ENCODE measurements at regions not wholly inside any gene's neighbourhood (a gene's known extent, or its start where the extent isn't known, plus 50 kb on each side); places are given as distances from the start of the nearest gene placed in this dataset.

DNA sequence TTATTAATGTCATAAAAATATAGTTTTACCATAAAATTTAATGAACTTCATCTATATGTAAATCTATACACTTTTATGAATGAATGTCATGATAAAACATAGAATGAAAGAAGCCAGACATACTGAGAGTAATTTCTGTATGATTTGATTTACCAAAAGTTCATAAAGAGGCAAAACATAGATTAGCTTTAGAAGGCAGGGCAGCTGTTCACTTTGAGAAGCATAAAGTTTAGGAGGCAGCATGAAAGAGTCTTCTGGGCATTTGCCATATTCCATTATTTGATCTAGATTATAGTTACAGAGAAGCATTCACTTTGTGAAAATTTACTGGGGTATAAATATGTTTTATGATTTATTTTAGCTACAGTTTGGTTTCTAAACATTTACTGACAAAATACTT is 487.2 kb downstream of the ANKRD7 start:
- DNase-seq = no peak

DNA sequence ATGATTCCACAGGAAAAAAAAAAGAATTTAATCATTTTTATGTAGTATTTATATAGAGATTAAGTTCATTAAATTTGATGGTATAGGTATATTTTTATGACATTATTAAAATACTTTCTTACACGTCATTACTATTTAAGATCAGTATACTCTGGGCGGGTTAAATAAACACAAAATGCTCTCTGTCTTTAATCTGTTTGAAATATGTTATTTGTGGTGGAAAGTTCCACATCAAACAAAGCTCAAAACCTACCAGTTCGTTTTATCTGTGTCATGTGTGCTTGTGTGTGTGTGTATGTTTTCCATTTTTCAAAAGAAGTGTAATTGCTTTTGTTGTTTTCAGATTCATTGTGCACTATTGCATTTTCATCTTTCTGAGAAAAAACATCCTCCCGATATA is 488.5 kb downstream of the ANKRD7 start:
- DNase-seq = no peak

DNA sequence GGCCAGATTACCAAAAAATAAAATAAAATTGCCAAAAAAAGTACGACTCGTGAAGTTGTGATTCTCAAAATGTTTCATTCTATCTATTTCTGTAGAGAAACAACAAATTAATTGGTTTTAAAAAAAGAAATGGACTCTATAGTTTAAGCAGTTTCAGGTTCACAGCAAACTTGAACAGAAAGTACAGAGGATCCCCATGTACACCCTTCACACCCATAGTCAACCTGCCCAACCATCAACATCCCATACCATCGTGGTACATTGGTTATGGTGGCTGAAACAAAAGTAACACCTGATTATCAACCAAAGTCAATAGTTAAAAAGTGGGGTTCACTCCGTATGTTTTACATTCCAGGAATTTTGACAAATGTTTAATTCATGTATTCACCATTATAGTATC is 496.1 kb downstream of the ANKRD7 start:
- DNase-seq = no peak

DNA sequence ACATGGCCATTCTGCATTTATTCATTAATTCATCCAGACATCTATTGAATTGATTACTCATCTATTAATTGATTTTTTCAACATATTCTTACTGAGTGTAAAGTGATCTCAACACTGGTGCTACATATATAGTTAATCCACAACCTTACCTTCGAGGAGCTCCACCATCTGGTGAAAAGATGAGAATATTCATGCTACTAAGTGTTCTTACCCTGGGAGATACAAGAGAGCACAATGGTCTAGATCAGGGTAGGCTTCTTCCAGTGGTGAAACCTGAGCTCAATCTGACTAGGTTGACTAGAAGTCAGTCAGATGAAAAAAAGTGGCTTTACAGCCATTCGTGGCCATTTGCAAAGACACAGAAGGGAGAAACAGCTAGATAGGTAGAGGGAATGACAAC is 507.4 kb downstream of the ANKRD7 start:
- DNase-seq = no peak

DNA sequence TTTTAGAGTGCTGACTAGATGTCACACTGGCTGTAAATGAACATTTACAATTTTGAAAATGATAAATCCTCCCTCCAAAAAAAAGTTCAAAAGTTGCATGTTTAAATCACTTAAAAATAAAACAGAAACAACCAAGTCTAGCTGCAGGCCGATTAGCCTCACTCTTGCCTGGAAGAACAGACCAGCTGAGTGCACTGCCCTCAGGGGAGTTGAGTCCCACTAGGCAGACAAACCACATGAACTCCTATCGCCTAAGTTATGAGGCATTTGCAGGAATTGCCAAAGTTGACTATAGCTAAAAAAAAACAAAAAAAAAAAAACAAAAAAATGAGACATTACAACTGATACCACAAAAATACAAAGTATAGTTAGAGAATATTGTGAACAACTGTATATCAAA is 510.0 kb downstream of the ANKRD7 start:
- no peak for DNase-seq

DNA sequence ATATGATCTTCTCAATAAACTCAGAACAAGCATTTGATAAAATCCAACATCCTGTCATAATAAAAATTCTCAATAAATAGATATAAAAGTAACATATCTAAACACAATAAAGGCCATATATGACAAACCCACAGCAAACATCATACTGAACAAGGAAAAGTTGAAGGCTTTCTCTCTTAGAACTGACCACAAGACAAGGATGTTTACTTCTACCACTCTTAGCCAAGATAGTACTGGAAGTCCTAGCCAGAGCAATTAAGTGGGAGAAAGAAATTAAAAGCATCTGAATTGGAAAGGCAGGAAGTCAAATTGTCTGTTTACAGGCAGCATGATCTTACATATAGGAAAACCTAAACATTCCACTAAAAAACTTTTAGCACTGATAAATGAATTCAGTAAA is 510.9 kb downstream of the ANKRD7 start:
- DNase-seq = no peak

DNA sequence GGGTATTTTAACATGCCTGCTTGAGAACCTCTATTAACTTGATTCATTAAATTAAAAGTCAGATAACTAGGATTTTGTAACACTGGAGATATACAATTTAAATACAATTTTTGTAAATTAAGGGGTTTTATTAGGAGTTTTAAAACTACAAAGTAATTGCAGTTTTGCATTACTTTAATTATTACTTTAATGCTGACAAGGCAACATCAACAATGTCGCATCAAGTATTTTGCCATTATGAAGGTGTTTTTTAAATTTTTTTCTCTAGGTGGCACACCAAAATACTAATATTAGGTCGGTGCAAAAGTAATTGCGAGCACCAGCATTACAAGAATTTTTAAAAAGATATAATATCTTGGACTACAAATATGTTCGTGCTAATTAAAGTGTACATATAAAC is 513.4 kb downstream of the ANKRD7 start:
- no peak for DNase-seq

DNA sequence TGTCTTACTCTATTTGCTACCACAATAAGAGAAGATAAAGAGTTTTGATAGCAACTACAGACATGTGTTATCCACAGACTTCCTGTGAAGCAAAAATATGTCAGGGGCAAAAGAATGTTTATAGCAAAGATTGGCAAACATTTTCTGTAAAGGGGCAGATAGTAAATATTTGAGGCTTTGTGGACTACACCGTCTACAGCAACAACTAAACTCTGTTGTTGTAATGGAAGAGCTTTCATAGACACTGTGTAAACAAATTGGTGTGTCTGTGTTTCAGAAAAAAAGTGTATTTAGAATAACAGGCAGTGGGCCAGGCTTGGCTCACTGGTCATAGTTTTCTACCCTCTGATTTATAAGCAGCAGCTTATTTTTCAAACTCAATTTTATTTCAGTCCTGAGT is 521.4 kb downstream of the ANKRD7 start:
- DNase-seq = no peak

DNA sequence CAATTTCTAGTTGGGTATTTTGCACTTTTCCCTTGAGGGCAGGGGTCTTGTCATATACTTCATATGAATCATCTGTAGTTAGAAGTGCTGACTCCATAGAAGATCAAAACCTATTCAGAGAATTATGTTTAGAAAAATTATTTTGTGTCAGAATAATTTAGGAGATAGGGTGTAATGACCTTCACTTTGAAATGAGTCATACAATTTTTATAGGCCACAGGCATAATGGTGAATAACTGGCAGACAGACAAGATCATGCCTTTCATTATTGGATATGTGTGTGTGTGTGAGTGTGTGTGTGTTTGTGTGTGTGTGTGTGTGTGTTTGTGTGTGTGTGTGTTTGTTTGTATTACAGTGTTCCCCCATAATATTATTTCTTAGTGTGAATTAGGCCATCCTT is 523.0 kb downstream of the ANKRD7 start:
- DNase-seq = no peak

DNA sequence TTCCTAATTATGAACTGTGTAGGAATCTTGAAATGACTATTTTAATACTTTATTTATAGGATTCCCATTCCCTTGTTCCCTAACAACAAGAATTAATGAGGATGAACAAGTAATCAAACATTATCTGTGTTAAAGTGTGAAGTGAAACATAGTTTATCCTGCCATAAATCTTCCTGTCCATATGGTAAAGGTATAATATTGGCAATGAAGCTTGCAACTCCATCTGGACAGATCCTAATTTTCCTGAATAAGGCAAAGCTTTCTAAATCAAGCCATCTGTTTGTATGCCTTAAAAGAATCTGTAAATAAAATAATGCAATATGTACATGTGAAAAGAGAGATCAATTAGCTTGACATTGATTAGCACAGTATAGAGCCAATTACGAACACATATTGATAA is 529.0 kb downstream of the ANKRD7 start:
- no peak for DNase-seq

DNA sequence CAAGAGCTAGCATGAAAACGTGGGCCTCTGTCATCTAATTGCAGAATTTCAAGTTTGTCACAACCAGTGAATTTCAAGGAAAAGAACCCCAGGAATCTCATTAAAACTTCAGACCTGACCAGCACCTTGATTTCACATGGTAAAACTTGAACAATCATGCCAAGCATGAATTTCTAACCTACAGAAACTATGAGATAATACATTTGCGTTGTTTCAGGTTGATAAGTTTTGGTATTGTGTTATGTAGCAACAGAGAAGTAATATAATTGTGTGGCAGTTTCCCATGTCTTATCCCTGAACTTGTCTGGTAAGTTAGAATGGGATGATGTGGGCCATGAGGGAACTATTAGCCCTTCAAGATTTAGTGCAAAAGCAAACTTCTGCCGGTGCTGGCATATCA is 530.1 kb downstream of the ANKRD7 start:
- DNase-seq = no peak

DNA sequence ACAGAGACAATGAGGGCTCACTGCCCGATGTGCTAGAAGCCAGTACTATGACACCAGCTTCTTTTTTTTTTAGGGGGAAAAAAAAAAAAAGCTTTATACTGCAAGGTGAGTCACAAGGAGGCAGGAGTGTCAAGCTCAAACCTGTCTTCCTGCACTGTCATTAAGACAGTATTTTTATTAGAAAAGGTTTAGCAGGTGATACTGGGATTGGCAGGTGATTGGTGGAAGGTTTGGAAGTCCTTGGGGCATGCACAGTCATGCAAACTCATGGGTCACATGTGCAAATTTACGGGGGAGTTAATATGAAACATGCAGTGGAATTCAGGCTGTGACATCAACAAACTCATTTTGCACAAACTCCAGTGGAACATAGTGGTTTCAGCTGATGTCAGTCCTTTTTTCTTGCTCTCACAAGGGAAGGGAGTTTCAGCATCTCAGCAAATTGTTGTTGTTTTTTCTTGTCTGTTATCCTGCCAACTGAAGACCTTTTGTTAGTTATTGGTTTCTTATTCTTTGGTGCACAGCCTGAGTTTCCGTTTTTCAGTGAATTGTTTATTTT is 530.6 kb downstream of the ANKRD7 start:
- DNase-seq = no peak

DNA sequence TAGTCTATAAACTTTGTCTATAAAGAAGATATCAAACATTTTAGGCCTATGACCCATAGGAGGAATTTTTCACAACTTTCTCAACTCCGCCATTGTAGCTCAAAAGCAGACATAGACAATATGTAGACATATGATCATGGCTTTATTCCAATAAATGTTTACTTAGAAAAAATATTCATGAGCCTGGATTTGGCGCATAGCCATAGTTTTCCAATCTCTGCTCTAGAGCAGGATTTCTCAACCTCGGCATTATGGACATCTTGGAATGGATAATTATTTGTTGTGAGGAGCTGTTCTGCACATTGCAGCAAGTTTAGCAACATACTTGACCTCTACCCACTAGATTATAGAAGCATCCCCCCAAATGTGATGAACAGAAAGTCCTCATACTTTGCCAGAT is 532.6 kb downstream of the ANKRD7 start:
- DNase-seq = no peak

DNA sequence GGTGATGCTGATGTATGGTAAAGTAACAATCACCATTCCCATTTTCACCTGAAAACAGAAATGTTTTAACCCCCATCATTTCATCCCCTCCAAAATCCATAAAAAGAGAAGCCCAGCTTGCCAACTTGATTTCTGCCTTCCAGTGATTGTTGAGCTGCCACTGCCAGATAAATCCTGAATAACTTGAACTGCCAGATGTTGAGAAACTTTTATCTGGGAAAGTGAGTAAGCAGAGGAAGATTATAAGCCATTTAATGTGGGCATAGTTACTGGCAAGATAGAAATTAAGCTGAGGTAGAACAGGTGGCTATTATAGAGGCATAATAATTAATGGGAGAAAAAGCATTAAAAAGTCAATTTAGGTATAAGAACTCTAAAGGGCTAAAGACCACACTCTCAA is 534.1 kb downstream of the ANKRD7 start:
- DNase-seq = no peak

DNA sequence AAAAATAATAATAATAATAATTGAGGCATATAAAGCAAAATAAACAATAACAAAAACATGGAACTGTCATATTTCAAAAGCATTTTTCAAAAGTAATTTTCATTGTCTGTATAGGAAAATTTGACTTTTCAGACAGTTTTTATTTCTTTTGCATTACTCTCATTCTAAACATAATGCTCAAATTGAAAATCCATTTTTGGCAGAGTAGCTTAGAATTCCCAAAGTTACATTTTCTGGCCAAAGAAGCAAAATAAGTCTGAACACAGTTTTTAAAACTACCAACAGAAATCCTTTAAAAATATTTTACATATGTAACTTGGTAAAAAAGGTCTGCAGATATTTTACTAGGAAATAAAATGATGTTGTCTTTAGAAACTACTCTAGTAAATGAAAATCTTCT is 535.4 kb downstream of the ANKRD7 start:
- DNase-seq = no peak

DNA sequence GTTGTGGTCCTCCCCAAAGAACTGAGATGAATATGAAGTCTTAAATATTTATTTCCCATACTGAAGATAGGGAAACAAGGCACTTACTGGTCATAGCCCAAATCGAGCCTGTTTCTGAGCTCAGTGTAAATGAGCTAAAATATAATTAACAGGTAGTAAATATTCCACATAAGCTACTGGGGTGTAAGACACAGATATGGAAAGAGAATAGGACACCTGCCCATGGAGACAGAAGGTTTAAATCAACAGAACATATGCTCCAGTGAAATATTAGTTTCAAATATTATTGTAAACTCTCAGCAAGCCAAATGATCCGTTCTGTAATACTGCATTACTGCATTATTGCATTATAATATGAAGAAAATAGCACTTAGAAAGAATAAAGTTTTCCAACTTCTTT is 537.9 kb downstream of the ANKRD7 start:
- DNase-seq = no peak

DNA sequence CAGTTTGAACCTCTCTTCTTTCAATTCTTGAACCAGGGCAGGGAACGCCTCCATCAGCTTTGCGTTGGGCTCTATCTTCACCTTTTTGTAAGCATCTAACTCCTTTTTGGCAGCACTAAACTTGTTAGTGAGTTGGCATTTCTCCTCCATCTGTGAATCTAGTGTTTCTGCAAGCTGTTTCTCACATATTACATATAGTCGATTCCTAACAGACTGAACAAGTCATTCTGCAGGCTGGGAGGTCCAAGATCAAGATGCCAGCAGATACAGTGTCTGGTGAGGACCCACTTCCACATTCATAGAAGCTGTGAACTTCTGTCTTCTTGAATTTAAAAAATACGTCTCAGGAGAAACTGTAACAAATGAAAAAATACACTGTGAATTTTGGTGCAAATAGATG is 539.7 kb downstream of the ANKRD7 start:
- no peak for DNase-seq

DNA sequence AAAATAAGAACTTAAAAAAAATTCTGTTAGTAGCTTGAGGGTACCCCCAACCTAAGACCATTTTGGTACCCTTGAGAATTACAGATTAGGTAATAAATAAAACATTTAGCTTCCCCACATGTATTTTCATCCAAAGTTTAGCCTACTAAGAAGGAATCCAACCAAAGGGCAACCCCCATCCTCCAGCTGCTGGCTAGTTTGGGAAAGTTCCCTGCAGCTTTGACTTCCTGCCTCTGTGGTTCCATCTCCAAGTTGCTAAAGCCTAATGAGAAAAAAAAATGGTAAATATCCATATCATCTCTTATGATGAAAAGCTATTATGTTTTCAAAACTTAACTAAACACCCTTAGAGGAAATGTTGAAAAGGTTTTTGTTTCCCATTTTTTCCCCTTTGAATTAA is 547.2 kb downstream of the ANKRD7 start:
- no peak for DNase-seq

DNA sequence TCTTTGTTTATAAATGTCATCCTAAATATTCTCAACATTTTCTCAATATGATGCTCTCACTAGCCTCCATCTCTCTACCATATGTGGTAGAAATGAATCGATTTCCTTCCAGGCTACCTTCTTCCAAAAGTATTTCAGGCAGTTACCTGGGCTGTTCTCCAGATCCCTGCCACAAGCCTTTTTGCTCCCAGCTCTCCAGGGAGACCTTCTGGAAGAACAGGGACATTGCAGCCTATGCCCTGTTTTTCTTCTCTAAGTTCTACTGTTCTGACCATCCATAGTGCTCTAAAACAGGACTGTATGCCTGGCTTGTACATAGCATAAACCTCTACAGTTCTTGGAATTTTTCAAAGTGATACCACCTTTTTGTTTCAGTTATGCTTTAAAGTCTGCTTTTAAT is 552.8 kb downstream of the ANKRD7 start:
- DNase-seq = no peak

DNA sequence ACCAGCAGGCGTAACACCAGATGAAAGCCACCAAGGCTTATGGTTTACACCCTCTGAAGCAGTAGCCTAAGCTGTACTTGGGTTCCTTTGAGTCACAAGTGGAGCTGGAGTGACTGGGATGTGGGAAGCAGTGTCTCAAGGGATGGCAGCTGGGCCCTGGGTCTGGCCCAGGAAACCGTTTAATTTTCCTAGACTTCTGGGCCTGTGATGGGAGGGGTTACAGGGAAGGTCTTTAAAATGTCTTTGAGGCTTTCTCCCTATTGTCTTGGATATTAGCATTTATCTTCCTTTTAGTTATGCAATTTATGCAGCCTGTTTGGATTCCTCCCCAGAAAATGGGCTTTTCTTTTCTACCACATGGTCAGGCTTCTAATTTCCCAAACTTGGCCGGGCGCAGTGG is 568.2 kb downstream of the ANKRD7 start:
- DNase-seq = no peak

DNA sequence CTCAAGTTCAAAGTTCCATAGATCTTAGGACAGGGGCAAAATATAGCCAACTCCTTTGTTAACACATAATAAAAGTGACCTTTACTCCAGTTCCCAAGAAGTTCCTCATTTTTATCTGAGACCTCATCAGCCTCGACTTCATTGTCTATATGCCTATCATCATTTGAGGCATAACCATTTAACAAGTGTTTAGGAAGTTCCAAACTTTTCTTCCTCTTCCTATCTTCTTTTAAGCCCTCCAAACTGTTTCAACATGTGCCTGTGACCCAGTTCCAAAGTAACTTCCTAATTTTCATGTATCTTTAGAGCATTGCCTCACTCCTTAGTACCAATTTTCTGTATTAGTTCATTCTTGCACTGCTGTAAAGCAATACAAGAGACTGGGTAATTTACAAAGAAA is 569.1 kb downstream of the ANKRD7 start:
- no peak for DNase-seq

DNA sequence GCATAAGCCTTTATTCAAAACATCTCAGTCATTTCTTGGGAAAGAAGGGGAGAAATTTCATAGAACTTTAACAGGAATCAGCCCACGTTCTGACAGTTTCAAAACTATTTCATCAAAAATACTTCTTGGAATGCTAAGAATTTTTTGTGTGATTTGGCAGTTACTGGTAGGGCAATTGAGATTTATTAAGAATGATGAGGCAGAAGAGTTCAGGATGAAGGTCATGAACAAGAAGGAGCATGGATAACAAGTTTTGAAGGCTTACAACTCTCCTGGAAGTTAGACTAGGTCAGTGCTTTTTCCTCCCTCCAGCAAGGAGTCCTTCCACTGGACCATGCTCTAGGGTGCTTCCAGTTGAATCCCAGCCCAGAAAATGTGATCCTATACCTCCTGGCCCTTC is 569.9 kb downstream of the ANKRD7 start:
- DNase-seq = no peak

DNA sequence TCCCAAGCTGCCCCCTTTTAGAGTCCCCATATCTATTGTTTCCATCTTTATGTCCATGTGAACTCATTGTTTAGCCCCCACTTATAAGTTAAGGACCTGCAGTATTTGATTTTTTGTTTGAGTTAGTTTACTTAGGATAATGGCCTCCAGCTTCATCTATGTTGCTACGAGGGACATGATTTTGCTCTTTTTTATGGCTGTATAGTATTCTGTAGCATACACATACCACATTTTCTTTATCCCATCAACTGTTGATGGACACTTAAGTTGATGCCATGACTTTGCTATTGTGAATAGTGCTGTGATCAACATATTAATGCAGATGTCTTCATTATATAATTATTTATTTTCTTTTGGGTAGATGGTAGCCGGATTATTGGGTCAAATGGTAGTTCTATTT is 576.9 kb downstream of the ANKRD7 start:
- no peak for DNase-seq

DNA sequence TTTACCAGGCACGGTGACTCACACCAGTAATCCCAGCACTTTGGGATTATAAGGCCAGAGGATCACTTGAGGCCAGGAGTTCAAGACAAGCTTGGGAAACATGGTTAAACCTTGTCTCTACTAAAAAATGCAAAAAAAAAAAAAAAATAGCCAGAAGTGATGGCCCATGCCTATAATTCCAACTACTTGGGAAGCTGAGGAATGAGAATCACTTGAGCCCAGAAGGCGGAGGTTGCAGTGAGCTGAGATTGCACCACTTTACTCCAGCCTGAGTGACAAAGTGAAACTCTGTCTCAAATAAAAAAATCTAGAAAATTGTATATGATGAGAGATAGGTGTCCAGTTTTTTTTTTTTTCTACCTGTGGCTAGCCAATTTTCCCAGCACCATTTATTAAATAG is 578.2 kb downstream of the ANKRD7 start:
- no peak for DNase-seq

DNA sequence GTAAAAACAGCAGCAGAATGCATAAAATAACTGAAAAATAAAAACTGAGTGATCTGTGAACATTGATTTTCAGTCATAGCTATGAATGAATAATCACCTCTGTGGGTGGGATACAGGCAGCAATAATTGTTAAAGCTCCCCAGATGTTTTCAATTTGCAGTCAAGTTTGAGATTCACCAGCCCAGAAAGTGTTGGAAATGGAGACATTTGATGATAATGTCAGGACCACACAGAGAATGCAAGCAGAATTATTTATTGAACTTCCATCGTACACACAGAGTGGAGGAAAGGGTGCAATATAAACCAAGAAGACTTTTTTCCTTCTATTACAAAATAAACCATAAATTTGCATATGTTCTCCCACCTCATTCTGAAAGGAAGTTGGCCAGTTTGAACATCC is 601.7 kb downstream of the ANKRD7 start:
- no peak for DNase-seq

DNA sequence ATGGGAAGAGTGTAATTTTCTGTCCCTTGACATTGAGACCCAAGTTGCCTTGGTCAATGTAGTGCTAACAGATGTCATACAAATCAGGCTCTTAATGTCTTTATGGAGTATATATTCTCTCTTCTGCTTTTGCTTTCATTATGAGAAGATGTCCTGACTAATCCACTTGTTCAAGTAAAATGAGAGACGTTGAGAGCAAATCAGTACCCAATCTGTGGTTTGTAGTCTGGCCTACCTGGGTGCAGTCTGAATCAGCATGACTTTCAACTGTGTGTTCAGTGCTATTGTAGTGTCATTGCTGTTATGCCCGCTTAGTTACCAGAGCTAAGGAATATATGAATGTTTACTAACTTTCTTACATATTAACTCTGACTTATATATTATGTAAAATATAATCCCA is 612.4 kb downstream of the ANKRD7 start:
- no peak for DNase-seq

Data from NCI-H187 (cell line).